ENCODE measurements at regions not wholly inside any gene's neighbourhood (a gene's known extent, or its start where the extent isn't known, plus 50 kb on each side); places are given as distances from the start of the nearest gene placed in this dataset.

- DNase-seq (ENCODE audit: low read depth): no peak
These were observed 287.8 kb downstream of the FAM43A start for GRCh38 chr3:194973366-194974000.

- DNase-seq (ENCODE audit: low read depth): no peak
These were observed 288.9 kb downstream of the FAM43A start for GRCh38 chr3:194974468-194975135.

GRCh38 chr3:194976049-194976451, 290.4 kb downstream of the FAM43A start:
- no peak for DNase-seq (ENCODE audit: low read depth)

GRCh38 chr3:194976874-194977273, 291.2 kb downstream of the FAM43A start:
- DNase-seq (ENCODE audit: low read depth): no peak

- DNase-seq (ENCODE audit: low read depth): no peak
These were observed 291.7 kb downstream of the FAM43A start for GRCh38 chr3:194977356-194977755.

GRCh38 chr3:194979173-194979572, 291.8 kb downstream of the XXYLT1 start:
- no peak for DNase-seq (ENCODE audit: low read depth)

GRCh38 chr3:194982472-194982871, 288.5 kb downstream of the XXYLT1 start:
- no peak for DNase-seq (ENCODE audit: low read depth)

- no peak for DNase-seq (ENCODE audit: low read depth)
These were observed 287.8 kb downstream of the XXYLT1 start for GRCh38 chr3:194983121-194983520.

GRCh38 chr3:194983620-194984019, 287.3 kb downstream of the XXYLT1 start:
- DNase-seq (ENCODE audit: low read depth): no peak

- DNase-seq (ENCODE audit: low read depth): no peak
These were observed 286.9 kb downstream of the XXYLT1 start for GRCh38 chr3:194984066-194984465.

- no peak for DNase-seq (ENCODE audit: low read depth)
These were observed 286.3 kb downstream of the XXYLT1 start for GRCh38 chr3:194984622-194985021.

GRCh38 chr3:194985031-194985578, 285.9 kb downstream of the XXYLT1 start:
- DNase-seq (ENCODE audit: low read depth): no peak

GRCh38 chr3:194986208-194987043, 284.5 kb downstream of the XXYLT1 start:
- DNase-seq (ENCODE audit: low read depth): no peak

GRCh38 chr3:194987571-194988494, 283.1 kb downstream of the XXYLT1 start:
- DNase-seq (ENCODE audit: low read depth): no peak

GRCh38 chr3:194988495-194989165, 282.3 kb downstream of the XXYLT1 start:
- no peak for DNase-seq (ENCODE audit: low read depth)

- DNase-seq (ENCODE audit: low read depth): no peak
These were observed 281.7 kb downstream of the XXYLT1 start for GRCh38 chr3:194989241-194989640.

GRCh38 chr3:194990454-194991337, 280.3 kb downstream of the XXYLT1 start:
- DNase-seq (ENCODE audit: low read depth): no peak

GRCh38 chr3:194991338-194991654, 279.7 kb downstream of the XXYLT1 start:
- DNase-seq (ENCODE audit: low read depth): no peak

- no peak for DNase-seq (ENCODE audit: low read depth)
These were observed 277.1 kb downstream of the XXYLT1 start for GRCh38 chr3:194993896-194994295.

- DNase-seq (ENCODE audit: low read depth): no peak
These were observed 276.4 kb downstream of the XXYLT1 start for GRCh38 chr3:194994551-194994981.

Measured in T-helper 22 cell (primary cell).